ENCODE measurements at regions not wholly inside any gene's neighbourhood (a gene's known extent, or its start where the extent isn't known, plus 50 kb on each side); places are given as distances from the start of the nearest gene placed in this dataset.

DNA sequence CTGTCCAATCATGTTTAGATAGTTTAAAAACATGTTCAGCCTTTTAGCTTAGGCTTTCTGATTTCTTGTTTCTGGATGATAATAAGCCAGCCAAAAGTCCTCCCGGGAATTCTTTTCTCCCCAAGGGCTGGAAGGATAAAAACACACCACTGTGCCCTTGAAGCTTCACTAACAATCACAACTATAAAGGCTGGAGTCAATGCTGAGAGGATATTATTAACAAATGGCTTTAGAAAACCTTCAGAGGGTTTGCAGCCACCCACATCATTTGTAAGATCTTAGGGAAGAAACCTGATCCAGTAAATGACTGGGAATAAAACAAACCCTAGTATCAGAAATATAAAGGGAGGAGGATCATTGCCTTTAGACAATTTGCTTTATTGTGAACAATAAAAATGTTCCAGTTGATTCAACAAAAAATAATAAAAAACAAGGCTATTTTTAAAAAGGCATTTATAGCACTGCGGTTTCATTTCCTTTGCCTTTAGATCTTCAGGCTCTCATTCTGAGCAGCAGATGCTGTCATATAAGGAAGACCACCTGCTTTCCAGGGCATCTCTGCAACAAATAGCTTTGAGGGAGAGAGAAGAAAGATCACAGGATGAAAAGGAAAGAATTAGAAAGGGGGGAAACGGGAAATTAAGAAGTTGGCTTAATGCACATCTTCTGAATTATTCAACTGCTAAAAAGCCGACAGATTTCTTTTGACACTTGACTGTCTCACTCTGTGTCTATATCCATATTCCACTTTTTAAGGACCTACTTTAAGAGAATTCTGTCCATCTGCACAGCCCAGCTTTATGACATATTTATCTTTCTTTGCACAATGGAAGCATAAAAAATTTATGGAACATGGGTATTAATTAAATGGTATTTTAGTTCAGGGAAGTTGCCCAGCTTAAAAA is 277.2 kb upstream of the SLC24A2 start (continued):
- no peak for TF ChIP-seq NRF1 (IDR thresholded peaks at IDR 0.05; ENCODE audit: low read depth, low read length)

All from H1 (cell line).